Endothelial cell of umbilical vein (primary cell): ENCODE measurements at regions not wholly inside any gene's neighbourhood (a gene's known extent, or its start where the extent isn't known, plus 50 kb on each side); places are given as distances from the start of the nearest gene placed in this dataset.

ENCODE experiments used
- EZH2 ChIP-seq: IDR thresholded peaks from 2 replicates; pipeline ENCODE4 v1.6.1; 2012; ENCODE audit warnings: borderline replicate concordance, low read depth, mild to moderate bottlenecking, moderate library complexity, low read length, inconsistent platforms; ENCODE audit not compliant: severe bottlenecking
- GATA2 ChIP-seq: IDR thresholded peaks from 2 replicates; pipeline ENCODE4 v1.7.0; 2011; ENCODE audit warnings: low read depth, mild to moderate bottlenecking, moderate library complexity, mixed read lengths, low read length; ENCODE audit not compliant: insufficient read length, insufficient read depth
- JUN ChIP-seq: IDR thresholded peaks from 2 replicates; pipeline ENCODE4 v1.6.1; 2011; ENCODE audit warnings: borderline replicate concordance, low read depth; ENCODE audit not compliant: insufficient read length, insufficient read depth
- POLR2A ChIP-seq: IDR thresholded peaks from 2 replicates; pipeline ENCODE4 v1.6.1; 2012; ENCODE audit warnings: low read depth, mild to moderate bottlenecking, control low read depth, low read length
- POLR2AphosphoS5 ChIP-seq: IDR thresholded peaks from 2 replicates; pipeline ENCODE4 v1.6.1; 2012; ENCODE audit warnings: low read depth, mild to moderate bottlenecking, control low read depth, low read length, moderate library complexity; ENCODE audit not compliant: insufficient read depth
- TF ChIP-seq, protein P1 (sequence below), 2 donors: IDR thresholded peaks; 1 replicate in 1 of 2; 2 replicates in 1 of 2; pipeline ENCODE4 v1.5.1; 2011; ENCODE audit warnings: low read length in 2 of 2, mild to moderate bottlenecking in 2 of 2, moderate library complexity in 2 of 2, control low read depth in 1 of 2, inconsistent platforms in 1 of 2, low read depth in 1 of 2; ENCODE audit not compliant: insufficient read depth in 1 of 2; ENCODE audit errors: extremely low read depth in 1 of 2
- TF ChIP-seq, protein P2 (sequence below): IDR thresholded peaks from 2 replicates; pipeline ENCODE4 v1.6.1; 2011; ENCODE audit not compliant: insufficient read depth, insufficient read length

DNA sequence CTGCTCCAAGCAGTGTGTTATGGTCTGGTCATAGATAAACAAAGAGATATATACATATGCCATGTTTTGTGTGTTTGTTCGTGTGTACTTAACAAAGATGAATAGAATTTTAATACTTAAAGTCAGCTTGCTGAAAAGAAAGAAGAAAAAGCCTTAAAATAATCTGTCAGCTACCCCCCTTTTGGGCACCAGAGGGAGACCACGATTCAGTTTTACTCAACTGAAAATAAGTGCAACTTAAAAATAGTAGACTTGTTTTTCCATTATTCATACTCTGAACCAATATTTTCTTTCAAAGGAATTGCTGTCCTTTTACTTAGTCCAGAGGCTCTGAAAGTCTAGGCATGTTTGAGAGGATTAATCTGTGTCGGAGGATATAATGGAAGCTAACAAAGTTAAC is 181.7 kb upstream of the AGTR2 start:
- TF ChIP-seq, protein P1, sequence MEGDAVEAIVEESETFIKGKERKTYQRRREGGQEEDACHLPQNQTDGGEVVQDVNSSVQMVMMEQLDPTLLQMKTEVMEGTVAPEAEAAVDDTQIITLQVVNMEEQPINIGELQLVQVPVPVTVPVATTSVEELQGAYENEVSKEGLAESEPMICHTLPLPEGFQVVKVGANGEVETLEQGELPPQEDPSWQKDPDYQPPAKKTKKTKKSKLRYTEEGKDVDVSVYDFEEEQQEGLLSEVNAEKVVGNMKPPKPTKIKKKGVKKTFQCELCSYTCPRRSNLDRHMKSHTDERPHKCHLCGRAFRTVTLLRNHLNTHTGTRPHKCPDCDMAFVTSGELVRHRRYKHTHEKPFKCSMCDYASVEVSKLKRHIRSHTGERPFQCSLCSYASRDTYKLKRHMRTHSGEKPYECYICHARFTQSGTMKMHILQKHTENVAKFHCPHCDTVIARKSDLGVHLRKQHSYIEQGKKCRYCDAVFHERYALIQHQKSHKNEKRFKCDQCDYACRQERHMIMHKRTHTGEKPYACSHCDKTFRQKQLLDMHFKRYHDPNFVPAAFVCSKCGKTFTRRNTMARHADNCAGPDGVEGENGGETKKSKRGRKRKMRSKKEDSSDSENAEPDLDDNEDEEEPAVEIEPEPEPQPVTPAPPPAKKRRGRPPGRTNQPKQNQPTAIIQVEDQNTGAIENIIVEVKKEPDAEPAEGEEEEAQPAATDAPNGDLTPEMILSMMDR (IDR thresholded peaks at IDR 0.05; ENCODE audit: extremely low read depth in 1 of 2, insufficient read depth in 1 of 2, low read depth in 1 of 2, low read length in 2 of 2): no peak
- TF ChIP-seq POLR2A: no peak
- TF ChIP-seq GATA2: no peak
- TF ChIP-seq JUN: no peak
- TF ChIP-seq, protein P2, sequence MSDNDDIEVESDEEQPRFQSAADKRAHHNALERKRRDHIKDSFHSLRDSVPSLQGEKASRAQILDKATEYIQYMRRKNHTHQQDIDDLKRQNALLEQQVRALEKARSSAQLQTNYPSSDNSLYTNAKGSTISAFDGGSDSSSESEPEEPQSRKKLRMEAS: no peak
- TF ChIP-seq EZH2: no peak
- no peak for TF ChIP-seq POLR2AphosphoS5
